B cell (primary cell): ENCODE measurements at regions not wholly inside any gene's neighbourhood (a gene's known extent, or its start where the extent isn't known, plus 50 kb on each side); places are given as distances from the start of the nearest gene placed in this dataset.

ENCODE experiments used
- ATAC-seq: fragments of 200-7000 bp; cut with Tn5 transposase; one replicate; pipeline ENCODE4 v1.10.0; 2021; ENCODE audit warnings: low read depth, mild to moderate bottlenecking, moderate number of reproducible peaks, moderate library complexity
- CTCF ChIA-PET: fragments of 350-600 bp; sonication (Branson Sonifier 250); formaldehyde crosslinking; loops from one replicate; lab custom pipeline; 2021; ENCODE audit warnings: antibody characterized with exemption, inconsistent platforms; lab: Charles Lee
- POLR2A ChIA-PET: fragments of 350-600 bp; sonication (Branson Sonifier 250); formaldehyde crosslinking; loops from one replicate; lab custom pipeline; 2021; ENCODE audit warnings: antibody characterized with exemption; lab: Charles Lee
- DNase-seq: peaks from one replicate; pipeline ENCODE4 v3.0.0; 2013
- H2AFZ ChIP-seq: 2 replicates; pipeline ENCODE4 v1.6.1; 2012; ENCODE audit warnings: mild to moderate bottlenecking, low read depth, low read length; ENCODE audit not compliant: insufficient read depth, poor library complexity, severe bottlenecking
- H3K27ac ChIP-seq, 2 donors: 1 replicate in 1 of 2; 2 replicates in 1 of 2; pipeline ENCODE4 v1.5.1; 2012 to 2013; ENCODE audit warnings: low read length in 2 of 2, mild to moderate bottlenecking in 2 of 2, moderate library complexity in 1 of 2
- H3K27me3 ChIP-seq, 4 experiments: fragments of 200-600 bp in 1 of 4; sonication (generic) in 1 of 4; replicated peaks in 1 of 4; 1 replicate in 2 of 4; 2 replicates in 2 of 4; pipeline versions ENCODE4 v1.6.1 to v1.7.0; 2013 to 2016; ENCODE audit warnings: low read length in 3 of 4, mild to moderate bottlenecking in 2 of 4, mixed read lengths in 1 of 4, moderate library complexity in 1 of 4; ENCODE audit not compliant: insufficient read depth in 4 of 4, control insufficient read depth in 3 of 4; ENCODE audit errors: control extremely low read depth in 1 of 4
- H3K36me3 ChIP-seq, 2 experiments: replicated peaks in 1 of 2; 1 replicate in 1 of 2; 2 replicates in 1 of 2; pipeline versions ENCODE4 v1.6.1 to v1.7.1; 2013; ENCODE audit warnings: low read length in 1 of 2; ENCODE audit not compliant: insufficient read depth in 2 of 2, control insufficient read depth in 1 of 2; ENCODE audit errors: control extremely low read depth in 1 of 2, extremely low read depth in 1 of 2
- H3K4me1 ChIP-seq, 2 donors: fragments of 200-600 bp in 1 of 2; sonication (generic) in 1 of 2; 1 replicate in 1 of 2; 2 replicates in 1 of 2; pipeline versions ENCODE4 v1.5.1 to v1.6.1; 2013 to 2017; ENCODE audit warnings: low read length in 2 of 2; ENCODE audit not compliant: control insufficient read depth in 2 of 2, insufficient read depth in 2 of 2
- H3K4me2 ChIP-seq: replicated peaks from 2 replicates; pipeline ENCODE3; 2012; ENCODE audit warnings: mild to moderate bottlenecking, low read depth, low read length; ENCODE audit not compliant: poor library complexity, severe bottlenecking
- H3K4me3 ChIP-seq, 5 experiments: fragments of 200-600 bp in 1 of 5; sonication (generic) in 1 of 5; 1 replicate in 3 of 5; 2 replicates in 2 of 5; pipeline versions ENCODE4 v1.5.1 to v1.7.0; 2011 to 2016; ENCODE audit warnings: low read length in 4 of 5, mild to moderate bottlenecking in 4 of 5, low read depth in 2 of 5, control low read depth in 1 of 5, moderate library complexity in 1 of 5; ENCODE audit not compliant: insufficient read depth in 1 of 5; ENCODE audit errors: control extremely low read depth in 1 of 5, extremely low read depth in 1 of 5
- H3K79me2 ChIP-seq: fragments of 200-600 bp; sonication (generic); one replicate; pipeline ENCODE4 v1.6.0; 2016; ENCODE audit warnings: low read length; ENCODE audit not compliant: control insufficient read depth, insufficient read depth
- H3K9ac ChIP-seq: fragments of 200-600 bp; sonication (generic); 2 replicates; pipeline ENCODE4 v1.6.1; 2017; ENCODE audit warnings: mild to moderate bottlenecking, low read length, moderate library complexity
- H3K9me3 ChIP-seq, 3 donors: one replicate each; pipeline versions ENCODE4 v1.6.1 to v1.7.1; 2013; ENCODE audit warnings: low read length in 2 of 3; ENCODE audit not compliant: control insufficient read depth in 2 of 3, insufficient read depth in 1 of 3; ENCODE audit errors: control extremely low read depth in 1 of 3
- H4K20me1 ChIP-seq: 2 replicates; pipeline ENCODE4 v1.6.0; 2012; ENCODE audit warnings: mild to moderate bottlenecking, low read length; ENCODE audit not compliant: insufficient read depth, control insufficient read depth, poor library complexity, severe bottlenecking
- H3K27ac Mint-ChIP-seq: one replicate; pipeline ENCODE4 v1.8.0; 2021; ENCODE audit warnings: mixed read lengths
- H3K27me3 Mint-ChIP-seq: one replicate; pipeline ENCODE4 v1.8.0; 2021; ENCODE audit warnings: mixed read lengths
- H3K4me1 Mint-ChIP-seq: one replicate; pipeline ENCODE4 v1.8.0; 2021; ENCODE audit warnings: mixed read lengths
- H3K4me3 Mint-ChIP-seq: one replicate; pipeline ENCODE4 v1.8.0; 2021; ENCODE audit warnings: mixed read lengths
- H3K9me3 Mint-ChIP-seq: one replicate; pipeline ENCODE4 v1.8.0; 2022; ENCODE audit warnings: mixed read lengths; ENCODE audit not compliant: insufficient read depth
- CTCF ChIP-seq: fragments of 200-600 bp; IDR thresholded peaks from one replicate; pipeline ENCODE4 v1.8.0; 2022; ENCODE audit warnings: antibody characterized with exemption, mild to moderate bottlenecking
- EZH2 ChIP-seq: IDR thresholded peaks from 2 replicates; pipeline ENCODE4 v1.6.1; 2012; ENCODE audit warnings: borderline replicate concordance, low read depth, mild to moderate bottlenecking, moderate library complexity, low read length; ENCODE audit not compliant: insufficient read depth, poor library complexity, severe bottlenecking
- WGBS: methylation state at CpG from one replicate; pipeline ENCODE4 v1.1.5; 2013; ENCODE audit warnings: missing lambda C conversion rate; ENCODE audit not compliant: insufficient coverage; 5-methylcytosine and 5-hydroxymethylcytosine counted together
- intact Hi-C: fragments of 100-400 bp; cut with micrococcal nuclease; formaldehyde crosslinking; loops from one replicate; pipeline ENCODE4 v1.10.0; 2022

- Mint-ChIP-seq H3K27ac (no peak overlapping the region), H3K27me3 (peaks cover 16% of the 10 kb centered on the region), H3K9me3 (no peaks in the 10 kb centered on the region), H3K4me1 (no peaks in the 10 kb centered on the region), H3K4me3 (no peak overlapping the region)
- Histone ChIP-seq H3K27ac (no peak overlapping the region), H3K27me3 (no peaks in the 10 kb centered on the region), H4K20me1 (no peaks in the 10 kb centered on the region), H3K9me3 (no peaks in the 10 kb centered on the region), H3K4me1 (no peaks in the 10 kb centered on the region), H2AFZ (no peak overlapping the region), H3K36me3 (no peaks in the 10 kb centered on the region), H3K79me2 (no peaks in the 10 kb centered on the region), H3K4me2 (no peak overlapping the region), H3K9ac (no peak overlapping the region), H3K4me3 (no peak overlapping the region)
- ChIA-PET CTCF (interaction anchor here (0.6 kb wide), 1 partner anchor 1748 kb away, joined by 4 read pairs; no protein-coding TSS in a partner anchor), POLR2A (no interaction called here)
- DNase-seq, result no peak
- TF ChIP-seq EZH2 (no peak), CTCF (no peak)
- intact Hi-C loops, result no loop called here
- WGBS, result 93% methylated on average over 1 of the region's 3 CpGs
- ATAC-seq, result no peak
These were observed 209.4 kb upstream of the G2E3 start for GRCh38 chr14:30349520-30349919.

GRCh38 chr14:30354439-30354838 is 204.5 kb upstream of the G2E3 start:
- Mint-ChIP-seq H3K4me1 (no peaks in the 10 kb centered on the region), H3K9me3 (no peaks in the 10 kb centered on the region), H3K27ac (no peak overlapping the region), H3K4me3 (no peak overlapping the region), H3K27me3 (peaks cover 9% of the 10 kb centered on the region)
- Histone ChIP-seq H3K27ac (no peak overlapping the region), H3K9ac (no peak overlapping the region), H3K27me3 (peaks cover 0 to 6% (median 0%) of the 10 kb centered on the region in 4 experiments), H3K4me1 (no peaks in the 10 kb centered on the region), H3K9me3 (no peaks in the 10 kb centered on the region), H3K79me2 (no peaks in the 10 kb centered on the region), H3K4me2 (no peak overlapping the region), H3K36me3 (no peaks in the 10 kb centered on the region), H3K4me3 (no peak overlapping the region), H2AFZ (no peak overlapping the region), H4K20me1 (no peaks in the 10 kb centered on the region)
- CTCF ChIA-PET, result no interaction called here
- no CpG with 5 or more reads among the region's 1 CpG for WGBS
- TF ChIP-seq EZH2, result no peak
- TF ChIP-seq CTCF, result no peak
- DNase-seq (no peak), ATAC-seq (no peak)
- intact Hi-C loops, result no loop called here
- POLR2A ChIA-PET, result no interaction called here
